ENCODE measurements at regions not wholly inside any gene's neighbourhood (a gene's known extent, or its start where the extent isn't known, plus 50 kb on each side); places are given as distances from the start of the nearest gene placed in this dataset.
A peak's percentile ranks its signal among the peaks of the same experiment; 100 is the strongest.

- DNase-seq (ENCODE audit: low spot score), result no peak
These were observed 88.0 kb downstream of the XCL2 start for GRCh38 chr1:168455764-168456163.

GRCh38 chr1:168454211-168454815, 89.5 kb downstream of the XCL2 start:
- DNase-seq (ENCODE audit: low spot score), result no peak

- no peak for DNase-seq (ENCODE audit: low spot score)
These were observed 90.7 kb downstream of the XCL2 start for GRCh38 chr1:168453056-168453455.

- DNase-seq (ENCODE audit: low spot score), result no peak
These were observed 91.5 kb downstream of the XCL2 start for GRCh38 chr1:168452329-168452728.

- DNase-seq (ENCODE audit: low spot score), result no peak
These were observed 95.9 kb downstream of the XCL2 start for GRCh38 chr1:168447871-168448270.

- no peak for DNase-seq (ENCODE audit: low spot score)
These were observed 97.7 kb downstream of the XCL2 start for GRCh38 chr1:168446081-168446480.

- no peak for DNase-seq (ENCODE audit: low spot score)
These were observed 99.9 kb downstream of the XCL2 start for GRCh38 chr1:168443899-168444298.

GRCh38 chr1:168443356-168443755, 100.4 kb downstream of the XCL2 start:
- DNase-seq (ENCODE audit: low spot score), result no peak

- no peak for DNase-seq (ENCODE audit: low spot score)
These were observed 100.9 kb downstream of the XCL2 start for GRCh38 chr1:168442931-168443330.

GRCh38 chr1:168441745-168442144, 102.1 kb downstream of the XCL2 start:
- no peak for DNase-seq (ENCODE audit: low spot score)

GRCh38 chr1:168439456-168440375, 104.1 kb downstream of the XCL2 start:
- peak; percentile 91 for DNase-seq (ENCODE audit: low spot score)

GRCh38 chr1:168438626-168439025, 105.2 kb downstream of the XCL2 start:
- DNase-seq (ENCODE audit: low spot score), result no peak

- DNase-seq (ENCODE audit: low spot score), result no peak
These were observed 106.0 kb downstream of the XCL2 start for GRCh38 chr1:168437821-168438220.

GRCh38 chr1:168435439-168435838, 108.4 kb downstream of the XCL2 start:
- DNase-seq (ENCODE audit: low spot score), result no peak

- no peak for DNase-seq (ENCODE audit: low spot score)
These were observed 110.6 kb downstream of the XCL2 start for GRCh38 chr1:168433238-168433637.

GRCh38 chr1:168431882-168432281, 111.9 kb downstream of the XCL2 start:
- DNase-seq (ENCODE audit: low spot score), result no peak

- peak; percentile 68 for DNase-seq (ENCODE audit: low spot score)
These were observed 113.5 kb downstream of the XCL2 start for GRCh38 chr1:168430321-168430720.

- DNase-seq (ENCODE audit: low spot score), result peak; percentile 76
These were observed 115.6 kb downstream of the XCL2 start for GRCh38 chr1:168428063-168428731.

- DNase-seq (ENCODE audit: low spot score), result peak; percentile 28
These were observed 116.7 kb downstream of the XCL2 start for GRCh38 chr1:168427051-168427450.

GRCh38 chr1:168424281-168424680, 119.5 kb downstream of the XCL2 start:
- DNase-seq (ENCODE audit: low spot score), result no peak

GRCh38 chr1:168422203-168422847, 121.5 kb downstream of the XCL2 start:
- DNase-seq (ENCODE audit: low spot score), result no peak

GRCh38 chr1:168421399-168422004, 122.3 kb downstream of the XCL2 start:
- no peak for DNase-seq (ENCODE audit: low spot score)
